ENCODE measurements at regions not wholly inside any gene's neighbourhood (a gene's known extent, or its start where the extent isn't known, plus 50 kb on each side); places are given as distances from the start of the nearest gene placed in this dataset.
"Not testable (repeated sequence)": the region's sequence is repeated elsewhere in the genome, so short reads cannot be mapped to it uniquely, and the experiment has no call there.

DNA sequence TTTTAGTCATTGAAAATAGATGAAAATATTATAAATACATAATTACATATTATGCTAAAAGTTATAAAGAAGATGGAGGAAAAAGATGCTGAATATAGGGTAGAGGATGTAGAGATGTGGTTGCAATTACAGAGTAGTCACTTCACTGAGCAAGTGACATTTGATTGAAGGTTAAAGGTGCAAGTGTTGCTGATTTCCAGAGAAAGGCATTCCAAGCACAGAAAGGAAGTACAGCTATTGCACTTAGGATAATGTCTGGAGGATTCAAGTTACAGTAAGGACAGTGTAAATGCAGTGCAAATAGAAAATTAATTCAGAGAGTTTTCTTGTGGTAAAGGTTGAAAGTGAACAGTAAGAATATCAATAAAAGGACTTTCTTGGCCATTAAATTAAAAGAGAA, 1721.8 kb downstream of the PCDH9 start:
- DNase-seq (ENCODE audit: low read depth): no peak
- TF ChIP-seq, protein P1, sequence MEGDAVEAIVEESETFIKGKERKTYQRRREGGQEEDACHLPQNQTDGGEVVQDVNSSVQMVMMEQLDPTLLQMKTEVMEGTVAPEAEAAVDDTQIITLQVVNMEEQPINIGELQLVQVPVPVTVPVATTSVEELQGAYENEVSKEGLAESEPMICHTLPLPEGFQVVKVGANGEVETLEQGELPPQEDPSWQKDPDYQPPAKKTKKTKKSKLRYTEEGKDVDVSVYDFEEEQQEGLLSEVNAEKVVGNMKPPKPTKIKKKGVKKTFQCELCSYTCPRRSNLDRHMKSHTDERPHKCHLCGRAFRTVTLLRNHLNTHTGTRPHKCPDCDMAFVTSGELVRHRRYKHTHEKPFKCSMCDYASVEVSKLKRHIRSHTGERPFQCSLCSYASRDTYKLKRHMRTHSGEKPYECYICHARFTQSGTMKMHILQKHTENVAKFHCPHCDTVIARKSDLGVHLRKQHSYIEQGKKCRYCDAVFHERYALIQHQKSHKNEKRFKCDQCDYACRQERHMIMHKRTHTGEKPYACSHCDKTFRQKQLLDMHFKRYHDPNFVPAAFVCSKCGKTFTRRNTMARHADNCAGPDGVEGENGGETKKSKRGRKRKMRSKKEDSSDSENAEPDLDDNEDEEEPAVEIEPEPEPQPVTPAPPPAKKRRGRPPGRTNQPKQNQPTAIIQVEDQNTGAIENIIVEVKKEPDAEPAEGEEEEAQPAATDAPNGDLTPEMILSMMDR (conservative IDR thresholded peaks at IDR 0.05; ENCODE audit: control insufficient read depth, insufficient read depth, low read depth, low read length): no peak
- no peak overlapping the region for H3K4me3 ChIP-seq (ENCODE audit: control insufficient read depth, low read depth, low read length)

DNA sequence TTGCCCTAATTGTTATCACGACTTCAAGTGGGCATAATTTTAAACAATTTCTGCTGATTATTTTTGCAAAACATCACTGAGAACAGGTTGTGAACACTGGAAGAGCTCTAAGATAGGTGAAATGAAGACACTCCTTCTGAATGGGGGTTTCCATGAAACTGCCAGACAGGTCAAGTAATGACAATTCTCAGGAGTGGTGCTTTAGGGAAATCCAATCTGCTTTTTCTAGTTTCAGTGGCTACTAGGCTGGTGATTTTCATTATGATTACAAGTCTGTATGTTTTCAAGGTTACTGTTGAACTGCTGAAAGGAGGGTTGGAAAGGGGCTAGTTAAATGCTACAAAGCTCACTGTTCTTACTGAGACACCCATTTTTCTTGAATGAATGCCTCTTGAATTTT, 1724.2 kb downstream of the PCDH9 start:
- TF ChIP-seq, protein P1 (conservative IDR thresholded peaks at IDR 0.05; ENCODE audit: control insufficient read depth, insufficient read depth, low read depth, low read length): no peak
- no peak overlapping the region for H3K4me3 ChIP-seq (ENCODE audit: control insufficient read depth, low read depth, low read length)
- no peak for DNase-seq (ENCODE audit: low read depth)

DNA sequence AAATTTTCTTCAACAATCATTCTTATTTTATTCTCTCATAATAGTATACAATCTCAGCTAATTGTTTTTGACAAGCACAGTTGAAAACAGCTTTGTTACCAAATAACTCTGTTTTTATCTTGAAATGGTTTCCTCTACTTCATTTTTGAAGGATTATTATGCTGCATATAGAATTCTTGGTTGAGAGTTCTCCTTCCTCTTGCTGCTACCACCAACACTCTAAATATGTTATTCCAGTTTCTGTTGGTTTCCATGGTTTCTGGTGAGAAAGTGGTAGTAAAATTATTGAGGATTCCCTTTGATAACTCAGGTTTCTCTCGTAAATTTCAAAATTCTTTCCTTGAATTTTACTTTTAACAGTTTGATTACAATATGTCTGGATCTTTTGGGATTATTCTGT, 1725.9 kb downstream of the PCDH9 start:
- no peak overlapping the region for H3K4me3 ChIP-seq (ENCODE audit: control insufficient read depth, low read depth, low read length)
- TF ChIP-seq, protein P1 (conservative IDR thresholded peaks at IDR 0.05; ENCODE audit: control insufficient read depth, insufficient read depth, low read depth, low read length): no peak
- DNase-seq (ENCODE audit: low read depth): no peak

DNA sequence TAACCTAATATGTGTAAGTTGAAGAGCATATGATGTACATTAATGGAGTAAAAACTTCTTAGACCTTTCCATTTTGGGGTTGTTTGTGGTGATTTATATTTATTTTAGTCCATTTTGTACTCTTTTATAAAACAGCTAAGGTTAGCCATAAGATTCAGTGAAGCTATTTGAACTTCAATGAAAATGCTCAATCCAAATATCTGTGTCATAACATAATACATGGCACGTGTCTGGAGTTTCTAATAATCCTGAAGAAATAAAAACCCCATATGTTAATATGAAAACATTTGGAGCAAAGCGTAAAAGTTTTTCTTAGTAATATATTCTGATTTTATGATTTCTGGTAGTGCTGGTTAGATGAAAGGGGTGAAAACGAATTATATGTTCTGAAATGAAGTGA, 1729.7 kb downstream of the PCDH9 start:
- H3K4me3 ChIP-seq (ENCODE audit: control insufficient read depth, low read depth, low read length): no peak overlapping the region
- no peak for DNase-seq (ENCODE audit: low read depth)
- TF ChIP-seq, protein P1 (conservative IDR thresholded peaks at IDR 0.05; ENCODE audit: control insufficient read depth, insufficient read depth, low read depth, low read length): no peak

DNA sequence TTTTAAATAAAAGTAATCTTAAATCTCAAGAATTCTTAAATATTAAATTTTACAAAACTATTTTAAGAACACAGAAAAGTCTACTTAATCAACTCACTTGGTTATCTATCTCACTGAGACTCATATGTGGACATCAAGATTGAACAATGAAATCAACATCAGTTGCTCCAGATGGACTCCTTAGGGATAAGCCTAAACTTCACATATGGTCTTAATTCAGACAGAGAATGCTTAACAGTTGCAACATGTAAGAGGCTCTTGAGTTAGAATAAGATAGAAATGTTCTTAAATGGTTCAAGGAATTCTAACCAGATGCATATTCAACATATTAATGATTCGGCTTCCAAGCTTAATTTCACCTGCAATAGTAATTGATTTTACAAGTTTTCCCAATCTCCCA, 1730.9 kb downstream of the PCDH9 start:
- DNase-seq (ENCODE audit: low read depth): peak; percentile 25
- TF ChIP-seq, protein P1 (conservative IDR thresholded peaks at IDR 0.05; ENCODE audit: control insufficient read depth, insufficient read depth, low read depth, low read length): no peak
- no peak overlapping the region for H3K4me3 ChIP-seq (ENCODE audit: control insufficient read depth, low read depth, low read length)

DNA sequence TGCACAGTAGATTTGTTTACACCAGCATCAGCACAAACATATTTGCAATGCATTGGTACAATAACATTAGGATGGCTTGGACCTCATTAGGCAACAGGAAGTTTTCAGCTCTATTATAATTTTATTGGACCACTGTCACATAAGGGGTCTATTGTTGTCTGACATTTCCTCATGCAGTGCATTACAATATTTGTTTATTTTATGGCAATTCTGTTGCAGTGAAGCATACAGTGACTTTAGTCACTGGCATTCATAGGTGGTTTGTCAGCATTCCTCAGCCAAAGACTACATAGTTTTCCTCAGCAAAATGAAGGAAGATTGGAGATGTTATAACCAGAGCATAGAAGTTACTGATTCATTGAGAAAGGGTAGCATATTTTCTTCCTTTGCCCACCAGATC, 1732.9 kb downstream of the PCDH9 start:
- TF ChIP-seq, protein P1 (conservative IDR thresholded peaks at IDR 0.05; ENCODE audit: control insufficient read depth, insufficient read depth, low read depth, low read length): no peak
- H3K4me3 ChIP-seq (ENCODE audit: control insufficient read depth, low read depth, low read length): no peak overlapping the region
- DNase-seq (ENCODE audit: low read depth): no peak

DNA sequence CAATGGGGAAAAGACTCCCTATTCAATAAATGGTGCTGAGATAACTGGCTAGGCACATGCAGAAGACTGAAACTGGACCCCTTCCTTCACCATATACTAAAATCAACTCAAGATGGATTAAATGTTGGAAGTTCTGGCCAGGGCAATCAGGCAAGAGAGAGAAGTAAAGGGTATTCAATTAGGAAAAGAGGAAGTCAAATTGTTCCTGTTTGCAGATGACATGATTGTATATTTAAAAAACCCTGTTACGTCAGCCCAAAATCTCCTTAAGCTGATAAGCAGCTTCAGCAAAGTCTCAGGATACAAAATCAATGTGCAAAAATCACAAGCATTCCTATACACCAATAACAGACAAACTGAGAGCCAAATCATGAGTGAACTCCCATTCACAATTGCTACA, 1739.4 kb downstream of the PCDH9 start:
- not testable (repeated sequence) for H3K4me3 ChIP-seq (ENCODE audit: control insufficient read depth, low read depth, low read length); DNase-seq (ENCODE audit: low read depth)

Measured in fibroblast of mammary gland (primary cell).